ENCODE measurements at regions not wholly inside any gene's neighbourhood (a gene's known extent, or its start where the extent isn't known, plus 50 kb on each side); places are given as distances from the start of the nearest gene placed in this dataset.

- no peaks in the 10 kb centered on the region for H3K27me3 ChIP-seq (ENCODE audit: low read depth)
- intact Hi-C loops (cut with micrococcal nuclease), result no loop called here
- H3K9me3 ChIP-seq (replicated peaks), result peaks cover 18% of the 10 kb centered on the region
- no peaks in the 10 kb centered on the region for H3K36me3 ChIP-seq
- H3K4me3 ChIP-seq, result no peak overlapping the region
- peaks cover 3% of the 10 kb centered on the region for H3K4me1 ChIP-seq
- H3K27ac ChIP-seq (replicated peaks), result no peak overlapping the region
- DNase-seq, result no peak
- no peak for TF ChIP-seq CTCF (IDR thresholded peaks at IDR 0.05; ENCODE audit: borderline replicate concordance)
Observed at GRCh38 chr2:225920621-225921220, 521.2 kb downstream of the NYAP2 start.

- Histone ChIP-seq H3K27ac (replicated peaks) (no peak overlapping the region), H3K9me3 (replicated peaks) (peaks cover 29% of the 10 kb centered on the region), H3K36me3 (no peaks in the 10 kb centered on the region), H3K4me3 (no peak overlapping the region), H3K27me3 (ENCODE audit: low read depth) (no peaks in the 10 kb centered on the region), H3K4me1 (no peaks in the 10 kb centered on the region)
- no peak for DNase-seq
- intact Hi-C loops (cut with micrococcal nuclease), result no loop called here
- no peak for TF ChIP-seq CTCF (IDR thresholded peaks at IDR 0.05; ENCODE audit: borderline replicate concordance)
Observed at GRCh38 chr2:225916692-225917091, 517.2 kb downstream of the NYAP2 start.

GRCh38 chr2:225911019-225911418, 511.5 kb downstream of the NYAP2 start:
- Histone ChIP-seq H3K27ac (replicated peaks) (no peak overlapping the region), H3K9me3 (replicated peaks) (peaks cover 13% of the 10 kb centered on the region), H3K36me3 (no peaks in the 10 kb centered on the region), H3K4me1 (no peaks in the 10 kb centered on the region), H3K27me3 (ENCODE audit: low read depth) (no peaks in the 10 kb centered on the region), H3K4me3 (no peak overlapping the region)
- no peak for TF ChIP-seq CTCF (IDR thresholded peaks at IDR 0.05; ENCODE audit: borderline replicate concordance)
- DNase-seq, result no peak
- intact Hi-C loops (cut with micrococcal nuclease), result no loop called here

GRCh38 chr2:225895126-225895525, 495.6 kb downstream of the NYAP2 start:
- H3K4me3 ChIP-seq, result no peak overlapping the region
- H3K9me3 ChIP-seq (replicated peaks), result no peaks in the 10 kb centered on the region
- no peaks in the 10 kb centered on the region for H3K27me3 ChIP-seq (ENCODE audit: low read depth)
- DNase-seq, result no peak
- no peak overlapping the region for H3K27ac ChIP-seq (replicated peaks)
- H3K4me1 ChIP-seq, result peaks cover 8% of the 10 kb centered on the region
- no peak for TF ChIP-seq CTCF (IDR thresholded peaks at IDR 0.05; ENCODE audit: borderline replicate concordance)
- intact Hi-C loops (cut with micrococcal nuclease), result no loop called here
- H3K36me3 ChIP-seq, result no peaks in the 10 kb centered on the region

- no peaks in the 10 kb centered on the region for H3K27me3 ChIP-seq (ENCODE audit: low read depth)
- intact Hi-C loops (cut with micrococcal nuclease), result no loop called here
- TF ChIP-seq CTCF (IDR thresholded peaks at IDR 0.05; ENCODE audit: borderline replicate concordance), result no peak
- peaks cover 8% of the 10 kb centered on the region for H3K4me1 ChIP-seq
- DNase-seq, result no peak
- H3K36me3 ChIP-seq, result no peaks in the 10 kb centered on the region
- no peak overlapping the region for H3K27ac ChIP-seq (replicated peaks)
- no peaks in the 10 kb centered on the region for H3K9me3 ChIP-seq (replicated peaks)
- no peak overlapping the region for H3K4me3 ChIP-seq
Observed at GRCh38 chr2:225894236-225894980, 494.9 kb downstream of the NYAP2 start.

Measured in left ventricle myocardium inferior (tissue), 1 donor.